ENCODE measurements at regions not wholly inside any gene's neighbourhood (a gene's known extent, or its start where the extent isn't known, plus 50 kb on each side); places are given as distances from the start of the nearest gene placed in this dataset.
"Not testable (repeated sequence)": the region's sequence is repeated elsewhere in the genome, so short reads cannot be mapped to it uniquely, and the experiment has no call there.

DNA sequence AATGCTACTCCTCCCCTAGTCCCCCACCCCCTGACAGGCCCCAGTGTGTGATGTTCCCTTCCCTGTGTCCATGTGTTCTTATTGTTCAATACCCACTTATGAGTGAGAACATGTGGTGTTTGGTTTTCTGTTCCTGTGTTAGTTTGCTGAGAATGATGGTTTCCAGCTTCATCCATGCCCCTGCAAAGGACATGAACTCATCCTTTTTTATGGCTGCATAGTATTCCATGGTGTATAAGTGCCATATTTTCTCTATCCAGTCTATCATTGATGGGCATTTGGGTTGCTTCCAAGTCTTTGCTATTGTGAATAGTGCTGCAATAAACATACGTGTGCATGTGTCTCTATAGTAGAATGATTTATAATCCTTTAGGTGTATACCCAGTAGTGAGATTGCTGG is 78.1 kb upstream of the STK38L start:
- H2BK120ac ChIP-seq (replicated peaks; ENCODE audit: low read depth, low read length); H3K9me3 ChIP-seq (ENCODE audit: insufficient read depth in 2 of 2, low read depth in 1 of 2, low read length in 1 of 2); H3K14ac ChIP-seq (ENCODE audit: insufficient read length); H3K18ac ChIP-seq (ENCODE audit: extremely low read depth, low read length); H2BK20ac ChIP-seq (ENCODE audit: low read length); H4K8ac ChIP-seq (ENCODE audit: extremely low read depth, insufficient read depth, low read length); H4K5ac ChIP-seq (ENCODE audit: insufficient read length, low read depth, low read length); H3K4me1 ChIP-seq (replicated peaks in 1 of 4; ENCODE audit: control insufficient read depth in 3 of 4, insufficient read depth in 4 of 4, low read length in 3 of 4); DNase-seq (ENCODE audit: low read depth in 1 of 2, low spot score in 2 of 2); H3K56ac ChIP-seq (replicated peaks; ENCODE audit: insufficient read length, low read depth, low read length); H3K79me2 ChIP-seq (ENCODE audit: control insufficient read depth in 1 of 2, insufficient read depth in 2 of 2, low read length in 2 of 2); H2BK12ac ChIP-seq (ENCODE audit: low read depth, low read length); H3K27me3 ChIP-seq (replicated peaks in 1 of 4; ENCODE audit: control insufficient read depth in 3 of 4, extremely low read depth in 1 of 4, insufficient read depth in 3 of 4, low read length in 3 of 4); H3K4me3 ChIP-seq (ENCODE audit: extremely low read depth in 1 of 4, insufficient read depth in 2 of 4, low read depth in 3 of 4, low read length in 4 of 4); H4K91ac ChIP-seq (replicated peaks; ENCODE audit: insufficient read length, low read length); H2BK5ac ChIP-seq (ENCODE audit: low read depth, low read length); H2AK5ac ChIP-seq (ENCODE audit: low read depth, low read length); H2BK15ac ChIP-seq (ENCODE audit: low read length); H2AFZ ChIP-seq (ENCODE audit: low read length); POLR2A ChIA-PET (ENCODE audit: partially characterized antibody); H3K79me1 ChIP-seq (ENCODE audit: low read depth, low read length); H3K9ac ChIP-seq (replicated peaks in 1 of 4; ENCODE audit: extremely low read depth in 1 of 4, low read depth in 3 of 4, low read length in 3 of 4); H3K23ac ChIP-seq (ENCODE audit: insufficient read length); H3K4me2 ChIP-seq (ENCODE audit: insufficient read depth in 1 of 2, low read depth in 2 of 2, low read length in 2 of 2); H4K20me1 ChIP-seq (replicated peaks in 1 of 2; ENCODE audit: control insufficient read depth in 1 of 2, insufficient read depth in 2 of 2, low read length in 2 of 2); H3K27ac ChIP-seq (ENCODE audit: low read depth, low read length); H3K23me2 ChIP-seq (ENCODE audit: low read depth, low read length); H3K4ac ChIP-seq (replicated peaks; ENCODE audit: insufficient read length, low read depth, low read length); FAIRE-seq; H3K36me3 ChIP-seq (ENCODE audit: control insufficient read depth in 2 of 4, insufficient read depth in 4 of 4, low read length in 3 of 4): not testable (repeated sequence)
- CTCF ChIA-PET (ENCODE audit: partially characterized antibody): interaction anchor here (1.1 kb wide), 1 partner anchor 13 kb away, joined by 3 read pairs; no protein-coding TSS in a partner anchor
- WGBS, 2 experiments (ENCODE audit: extremely low coverage in 1 of 2, insufficient coverage in 1 of 2, insufficient read length in 1 of 2, insufficient replicate concordance in 2 of 2, low coverage in 1 of 2, low lambda C conversion rate in 2 of 2, missing lambda C conversion rate in 1 of 2): 89% methylated on average over 1 of the region's 1 CpG; no CpG with 5 or more reads in 1 of the 2 experiments

DNA sequence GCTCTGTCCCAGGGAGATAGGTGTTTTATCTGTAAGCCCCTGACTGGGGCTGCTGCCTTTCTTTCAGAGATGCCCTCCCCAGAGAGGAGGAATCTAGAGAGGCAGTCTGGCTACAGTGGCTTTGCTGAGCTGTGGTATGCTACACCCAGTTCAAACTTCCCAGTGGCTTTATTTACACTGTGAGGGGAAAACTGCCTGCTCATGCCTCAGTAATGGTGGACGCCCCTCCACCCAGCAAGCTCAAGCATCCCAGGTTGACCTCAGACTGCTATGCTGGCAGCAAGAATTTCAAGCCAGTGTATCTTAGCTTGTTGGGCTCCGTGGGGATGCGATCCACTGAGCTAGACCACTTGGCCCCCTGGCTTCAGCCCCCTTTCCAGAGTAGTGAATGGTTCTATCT is 72.6 kb upstream of the STK38L start:
- CTCF ChIA-PET (ENCODE audit: partially characterized antibody): interaction anchor here (1.1 kb wide), 1 partner anchor 21 kb away, joined by 4 read pairs; no protein-coding TSS in a partner anchor
- not testable (repeated sequence) for H4K8ac ChIP-seq (ENCODE audit: extremely low read depth, insufficient read depth, low read length); H3K9ac ChIP-seq (replicated peaks in 1 of 4; ENCODE audit: extremely low read depth in 1 of 4, low read depth in 3 of 4, low read length in 3 of 4); H4K91ac ChIP-seq (replicated peaks; ENCODE audit: insufficient read length, low read length); H2AFZ ChIP-seq (ENCODE audit: low read length); H2BK5ac ChIP-seq (ENCODE audit: low read depth, low read length); H3K4ac ChIP-seq (replicated peaks; ENCODE audit: insufficient read length, low read depth, low read length); H3K18ac ChIP-seq (ENCODE audit: extremely low read depth, low read length); H3K14ac ChIP-seq (ENCODE audit: insufficient read length); H3K79me2 ChIP-seq (ENCODE audit: control insufficient read depth in 1 of 2, insufficient read depth in 2 of 2, low read length in 2 of 2); DNase-seq (ENCODE audit: low read depth in 1 of 2, low spot score in 2 of 2); H3K56ac ChIP-seq (replicated peaks; ENCODE audit: insufficient read length, low read depth, low read length); H3K79me1 ChIP-seq (ENCODE audit: low read depth, low read length); H2BK15ac ChIP-seq (ENCODE audit: low read length); H4K20me1 ChIP-seq (replicated peaks in 1 of 2; ENCODE audit: control insufficient read depth in 1 of 2, insufficient read depth in 2 of 2, low read length in 2 of 2); H3K36me3 ChIP-seq (ENCODE audit: control insufficient read depth in 2 of 4, insufficient read depth in 4 of 4, low read length in 3 of 4); H2AK5ac ChIP-seq (ENCODE audit: low read depth, low read length); FAIRE-seq; H4K5ac ChIP-seq (ENCODE audit: insufficient read length, low read depth, low read length); H2BK20ac ChIP-seq (ENCODE audit: low read length); H3K4me1 ChIP-seq (replicated peaks in 1 of 4; ENCODE audit: control insufficient read depth in 3 of 4, insufficient read depth in 4 of 4, low read length in 3 of 4); H2BK12ac ChIP-seq (ENCODE audit: low read depth, low read length); H3K27ac ChIP-seq (ENCODE audit: low read depth, low read length); H3K4me3 ChIP-seq (ENCODE audit: extremely low read depth in 1 of 4, insufficient read depth in 2 of 4, low read depth in 3 of 4, low read length in 4 of 4); H3K9me3 ChIP-seq (ENCODE audit: insufficient read depth in 2 of 2, low read depth in 1 of 2, low read length in 1 of 2); H3K27me3 ChIP-seq (replicated peaks in 1 of 4; ENCODE audit: control insufficient read depth in 3 of 4, extremely low read depth in 1 of 4, insufficient read depth in 3 of 4, low read length in 3 of 4); H3K23ac ChIP-seq (ENCODE audit: insufficient read length); H3K23me2 ChIP-seq (ENCODE audit: low read depth, low read length); H3K4me2 ChIP-seq (ENCODE audit: insufficient read depth in 1 of 2, low read depth in 2 of 2, low read length in 2 of 2); H2BK120ac ChIP-seq (replicated peaks; ENCODE audit: low read depth, low read length)
- POLR2A ChIA-PET (ENCODE audit: partially characterized antibody): interaction anchor here (1.2 kb wide), 1 partner anchor 18 kb away, joined by 3 read pairs; no protein-coding TSS in a partner anchor
- WGBS, 2 experiments (ENCODE audit: extremely low coverage in 1 of 2, insufficient coverage in 1 of 2, insufficient read length in 1 of 2, insufficient replicate concordance in 2 of 2, low coverage in 1 of 2, low lambda C conversion rate in 2 of 2, missing lambda C conversion rate in 1 of 2): 88% methylated on average over 3 of the region's 3 CpGs; no CpG with 5 or more reads in 1 of the 2 experiments

Measured in H1 (cell line).